ENCODE measurements at regions not wholly inside any gene's neighbourhood (a gene's known extent, or its start where the extent isn't known, plus 50 kb on each side); places are given as distances from the start of the nearest gene placed in this dataset.

DNA sequence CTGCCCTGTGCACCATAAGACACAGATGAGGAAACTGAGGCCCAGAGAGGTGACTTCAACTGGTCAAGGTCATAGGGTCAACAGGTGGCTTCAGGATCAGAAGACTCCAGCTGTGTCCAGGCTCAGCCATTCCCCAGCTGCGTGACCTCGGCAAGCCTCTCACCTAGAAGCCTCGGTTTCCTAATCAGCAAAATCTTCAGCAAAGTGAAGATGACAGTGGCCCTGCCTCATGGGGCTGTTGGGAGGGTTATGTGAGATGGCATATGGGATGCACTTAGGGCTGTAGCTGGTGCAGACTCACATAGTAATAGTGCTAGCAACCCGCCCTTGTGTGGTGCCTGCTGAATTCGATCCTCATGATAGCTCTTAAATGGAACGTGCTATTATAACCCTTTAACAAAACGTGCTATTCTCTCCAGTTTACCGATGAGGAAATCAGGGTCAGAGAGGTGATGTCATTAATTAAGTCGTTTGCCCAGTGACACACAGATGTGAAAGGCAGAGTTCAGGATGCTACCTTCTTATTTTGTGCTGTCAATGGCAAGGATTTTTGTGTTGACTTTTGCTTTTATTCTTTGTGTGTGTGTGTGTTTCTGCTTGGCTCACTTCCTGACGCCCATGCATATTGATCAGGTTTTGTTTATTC is 472.9 kb downstream of the MATN1 start:
- Mint-ChIP-seq H3K4me1 (peaks cover 10% of the 10 kb centered on the region), H3K27me3 (ENCODE audit: low read depth) (peaks cover 38% of the 10 kb centered on the region), H3K36me3 (ENCODE audit: low read depth) (no peaks in the 10 kb centered on the region), H3K27ac (no peak overlapping the region), H3K4me3 (no peak overlapping the region), H3K9me3 (no peaks in the 10 kb centered on the region)
- TF ChIP-seq, protein P1, sequence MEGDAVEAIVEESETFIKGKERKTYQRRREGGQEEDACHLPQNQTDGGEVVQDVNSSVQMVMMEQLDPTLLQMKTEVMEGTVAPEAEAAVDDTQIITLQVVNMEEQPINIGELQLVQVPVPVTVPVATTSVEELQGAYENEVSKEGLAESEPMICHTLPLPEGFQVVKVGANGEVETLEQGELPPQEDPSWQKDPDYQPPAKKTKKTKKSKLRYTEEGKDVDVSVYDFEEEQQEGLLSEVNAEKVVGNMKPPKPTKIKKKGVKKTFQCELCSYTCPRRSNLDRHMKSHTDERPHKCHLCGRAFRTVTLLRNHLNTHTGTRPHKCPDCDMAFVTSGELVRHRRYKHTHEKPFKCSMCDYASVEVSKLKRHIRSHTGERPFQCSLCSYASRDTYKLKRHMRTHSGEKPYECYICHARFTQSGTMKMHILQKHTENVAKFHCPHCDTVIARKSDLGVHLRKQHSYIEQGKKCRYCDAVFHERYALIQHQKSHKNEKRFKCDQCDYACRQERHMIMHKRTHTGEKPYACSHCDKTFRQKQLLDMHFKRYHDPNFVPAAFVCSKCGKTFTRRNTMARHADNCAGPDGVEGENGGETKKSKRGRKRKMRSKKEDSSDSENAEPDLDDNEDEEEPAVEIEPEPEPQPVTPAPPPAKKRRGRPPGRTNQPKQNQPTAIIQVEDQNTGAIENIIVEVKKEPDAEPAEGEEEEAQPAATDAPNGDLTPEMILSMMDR (IDR thresholded peaks at IDR 0.05; ENCODE audit: unreplicated experiment in 3 of 3) = no peak

DNA sequence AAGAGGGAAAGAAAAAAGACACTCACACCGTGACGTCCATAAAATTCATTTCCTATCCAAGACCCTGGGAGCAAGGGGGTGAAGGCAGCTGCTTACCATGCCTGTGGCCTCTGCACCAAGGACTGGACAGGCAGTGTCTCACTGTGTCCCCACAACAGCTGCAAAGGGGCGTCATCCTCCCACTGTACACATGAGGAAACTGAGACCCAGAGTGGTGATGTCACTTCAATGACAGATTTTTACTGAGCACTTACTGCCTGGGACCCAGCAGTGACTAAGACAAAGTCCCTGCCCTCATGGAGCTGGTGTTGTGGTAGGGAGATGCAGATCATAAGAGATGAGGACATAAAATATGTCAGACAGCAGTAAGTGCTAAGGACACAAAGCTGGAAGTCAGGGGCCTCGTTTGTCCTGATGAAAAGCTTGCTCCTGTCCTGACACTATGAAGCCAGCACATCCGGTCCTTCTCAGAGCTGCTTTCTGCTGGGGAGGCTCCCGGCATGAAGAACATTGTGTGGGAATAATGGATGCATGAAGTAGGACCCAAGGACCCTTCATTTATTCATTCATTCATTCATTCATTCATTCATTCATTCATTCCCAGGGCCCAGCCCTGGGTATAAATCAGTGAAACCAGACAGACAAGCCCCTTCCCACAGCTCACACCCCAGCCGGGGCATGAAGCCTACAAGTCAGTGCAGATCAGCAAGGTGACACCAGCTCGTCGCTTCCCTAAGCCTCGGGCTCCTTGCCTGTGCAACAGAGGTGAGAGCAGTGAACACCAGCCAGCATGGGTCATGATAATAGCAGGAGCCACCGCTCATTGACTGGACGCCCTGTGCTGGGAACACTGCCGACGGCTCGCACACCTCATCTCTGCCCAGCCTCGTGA is 473.7 kb downstream of the MATN1 start:
- H3K27me3 Mint-ChIP-seq (ENCODE audit: low read depth) = peaks cover 35% of the 10 kb centered on the region
- H3K27ac Mint-ChIP-seq = no peak overlapping the region
- no peaks in the 10 kb centered on the region for H3K9me3 Mint-ChIP-seq
- peaks cover 10% of the 10 kb centered on the region for H3K4me1 Mint-ChIP-seq
- no peak overlapping the region for H3K4me3 Mint-ChIP-seq
- TF ChIP-seq, protein P1 (IDR thresholded peaks at IDR 0.05; ENCODE audit: unreplicated experiment in 3 of 3) = no peak
- no peaks in the 10 kb centered on the region for H3K36me3 Mint-ChIP-seq (ENCODE audit: low read depth)

DNA sequence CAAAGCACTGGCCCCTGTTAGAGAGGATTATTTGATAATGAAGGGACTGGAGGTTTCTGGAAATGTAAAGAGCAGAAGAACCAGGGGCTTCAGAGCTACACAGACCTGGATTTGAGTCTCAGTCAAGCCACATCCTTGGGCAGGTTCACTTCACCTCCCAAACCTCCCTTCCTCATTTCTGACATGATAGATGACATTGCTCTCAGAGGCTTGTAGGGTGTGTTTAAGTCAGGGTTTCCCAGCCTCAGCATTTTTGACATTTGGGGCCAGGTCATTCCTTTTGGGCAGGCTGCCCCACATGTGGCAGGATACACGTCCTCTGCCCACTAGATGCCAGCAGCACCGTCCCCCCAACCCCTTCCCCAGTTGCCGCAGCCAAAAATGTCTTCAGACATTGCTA is 474.6 kb downstream of the MATN1 start:
- TF ChIP-seq, protein P1 (IDR thresholded peaks at IDR 0.05; ENCODE audit: unreplicated experiment in 3 of 3) = no peak
- Mint-ChIP-seq H3K27ac (no peak overlapping the region), H3K4me3 (no peak overlapping the region), H3K36me3 (ENCODE audit: low read depth) (no peaks in the 10 kb centered on the region), H3K9me3 (no peaks in the 10 kb centered on the region), H3K4me1 (peaks cover 10% of the 10 kb centered on the region), H3K27me3 (ENCODE audit: low read depth) (peaks cover 28% of the 10 kb centered on the region)

DNA sequence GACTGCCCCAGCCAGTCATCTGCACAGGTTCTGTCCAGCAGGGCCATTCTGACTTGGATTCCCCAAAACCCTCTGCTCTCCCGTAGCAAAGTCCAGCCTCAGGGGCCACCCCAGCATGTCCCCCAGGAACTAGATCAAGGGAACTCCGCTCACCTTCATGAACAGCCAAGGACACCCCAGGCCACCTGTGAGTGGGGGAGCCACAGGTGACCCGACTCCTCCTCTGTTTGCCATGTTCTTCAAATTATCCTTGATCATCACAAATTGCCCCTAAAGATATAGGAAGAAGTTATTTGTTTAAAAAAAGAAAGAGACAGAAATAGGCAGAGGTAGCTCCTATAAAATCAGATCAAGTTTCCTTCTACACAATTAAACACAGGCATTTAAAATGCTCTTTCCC is 475.0 kb downstream of the MATN1 start:
- no peaks in the 10 kb centered on the region for H3K9me3 Mint-ChIP-seq
- H3K4me3 Mint-ChIP-seq = no peak overlapping the region
- no peaks in the 10 kb centered on the region for H3K36me3 Mint-ChIP-seq (ENCODE audit: low read depth)
- H3K27ac Mint-ChIP-seq = no peak overlapping the region
- peaks cover 10% of the 10 kb centered on the region for H3K4me1 Mint-ChIP-seq
- TF ChIP-seq, protein P1 (IDR thresholded peaks at IDR 0.05; ENCODE audit: unreplicated experiment in 3 of 3) = no peak
- H3K27me3 Mint-ChIP-seq (ENCODE audit: low read depth) = peaks cover 24% of the 10 kb centered on the region

DNA sequence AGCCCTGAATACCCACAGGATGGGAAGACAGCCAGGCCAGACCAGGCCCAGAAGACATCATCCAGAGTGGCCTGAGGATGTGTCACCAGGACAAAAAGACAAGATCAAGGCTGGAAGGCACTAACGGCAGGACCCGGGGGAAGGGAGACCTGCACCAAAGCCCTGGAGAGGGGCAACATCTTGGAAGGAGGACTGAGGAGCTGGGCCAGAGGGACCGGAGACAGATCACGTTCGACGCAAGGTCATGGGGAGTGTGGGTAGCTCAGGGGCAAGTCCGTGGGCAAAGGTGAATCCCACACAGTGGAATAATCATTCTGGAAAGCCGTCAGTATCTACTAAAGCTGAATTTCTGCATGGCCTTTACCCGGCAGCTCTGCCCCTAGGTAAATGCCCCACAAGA is 478.6 kb downstream of the MATN1 start:
- H3K4me3 Mint-ChIP-seq = no peak overlapping the region
- no peaks in the 10 kb centered on the region for H3K9me3 Mint-ChIP-seq
- TF ChIP-seq, protein P1 (IDR thresholded peaks at IDR 0.05; ENCODE audit: unreplicated experiment in 3 of 3) = no peak
- peaks cover 22% of the 10 kb centered on the region for H3K27me3 Mint-ChIP-seq (ENCODE audit: low read depth)
- peaks cover 10% of the 10 kb centered on the region for H3K4me1 Mint-ChIP-seq
- H3K36me3 Mint-ChIP-seq (ENCODE audit: low read depth) = no peaks in the 10 kb centered on the region
- no peak overlapping the region for H3K27ac Mint-ChIP-seq
